HL-60 (cell line): ENCODE measurements at regions not wholly inside any gene's neighbourhood (a gene's known extent, or its start where the extent isn't known, plus 50 kb on each side); places are given as distances from the start of the nearest gene placed in this dataset.

Experiments used
- CTCF ChIP-seq: IDR thresholded peaks from one replicate; pipeline ENCODE4 v1.5.1; 2011; ENCODE audit warnings: low read length, control low read depth, inconsistent platforms; ENCODE audit not compliant: insufficient read depth
- GABPA ChIP-seq: IDR thresholded peaks from 2 replicates; pipeline ENCODE4 v1.6.1; 2012; ENCODE audit warnings: low read depth
- POLR2AphosphoS5 ChIP-seq: IDR thresholded peaks from 2 replicates; pipeline ENCODE4 v1.6.1; 2012; ENCODE audit warnings: low read depth

GRCh38 chr2:236762628-236763027 is 193.0 kb downstream of the ACKR3 start:
- TF ChIP-seq GABPA, result no peak
- TF ChIP-seq CTCF, result no peak
- no peak for TF ChIP-seq POLR2AphosphoS5
